A673 (cell line): ENCODE measurements at regions not wholly inside any gene's neighbourhood (a gene's known extent, or its start where the extent isn't known, plus 50 kb on each side); places are given as distances from the start of the nearest gene placed in this dataset.

Experiments used
- CTCF ChIP-seq: fragments of 300-800, 200-600 bp; sonication (generic); conservative IDR thresholded peaks from 2 replicates; pipeline ENCODE4 v1.5.1; 2017; ENCODE audit warnings: low read depth, mild to moderate bottlenecking, antibody characterized with exemption, low read length, moderate library complexity, mixed read lengths
- EZH2 ChIP-seq: fragments of 200-600 bp; sonication (generic); IDR thresholded peaks from 2 replicates; pipeline ENCODE4 v1.6.1; 2017; ENCODE audit warnings: borderline replicate concordance, low read depth, mild to moderate bottlenecking, mixed read lengths, antibody characterized with exemption, low read length; ENCODE audit not compliant: poor library complexity, severe bottlenecking

GRCh38 chr2:167871286-167871685 lies 376.1 kb downstream of the STK39 start:
- TF ChIP-seq CTCF (no peak), EZH2 (no peak)
